Fibroblast of skin of right quadriceps (primary cell): ENCODE measurements at regions not wholly inside any gene's neighbourhood (a gene's known extent, or its start where the extent isn't known, plus 50 kb on each side); places are given as distances from the start of the nearest gene placed in this dataset.
A peak's percentile ranks its signal among the peaks of the same experiment; 100 is the strongest.

Experiments
- DNase-seq: peaks from one replicate; pipeline ENCODE4 v3.0.0-alpha.2; 2013

GRCh38 chr21:20721151-20721550, 277.1 kb upstream of the NCAM2 start:
- peak; percentile 11 for DNase-seq

- no peak for DNase-seq
Measured at GRCh38 chr21:20728691-20729090, 269.5 kb upstream of the NCAM2 start.

- DNase-seq, result peak; percentile 35
Measured at GRCh38 chr21:20729376-20729775, 268.8 kb upstream of the NCAM2 start.

DNA sequence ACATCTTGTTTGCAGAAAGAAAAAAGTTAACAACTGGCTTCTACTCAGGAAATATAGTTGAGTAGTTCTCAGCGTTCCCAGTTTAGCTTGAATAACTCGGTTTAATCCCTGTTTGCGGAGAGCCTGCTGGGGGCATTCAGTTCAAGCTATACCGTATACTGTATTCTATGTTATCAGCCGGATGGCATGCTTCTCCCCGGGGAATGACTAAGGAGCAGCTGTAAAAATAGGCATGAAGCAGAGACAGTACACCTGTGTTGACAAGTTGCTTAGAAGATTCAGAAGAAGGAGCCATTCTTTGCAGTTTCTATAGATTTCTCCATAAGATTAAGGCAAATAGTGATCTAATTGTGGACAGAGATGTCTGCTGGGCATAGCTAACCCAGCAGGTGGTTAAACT, 267.8 kb upstream of the NCAM2 start:
- no peak for DNase-seq

DNA sequence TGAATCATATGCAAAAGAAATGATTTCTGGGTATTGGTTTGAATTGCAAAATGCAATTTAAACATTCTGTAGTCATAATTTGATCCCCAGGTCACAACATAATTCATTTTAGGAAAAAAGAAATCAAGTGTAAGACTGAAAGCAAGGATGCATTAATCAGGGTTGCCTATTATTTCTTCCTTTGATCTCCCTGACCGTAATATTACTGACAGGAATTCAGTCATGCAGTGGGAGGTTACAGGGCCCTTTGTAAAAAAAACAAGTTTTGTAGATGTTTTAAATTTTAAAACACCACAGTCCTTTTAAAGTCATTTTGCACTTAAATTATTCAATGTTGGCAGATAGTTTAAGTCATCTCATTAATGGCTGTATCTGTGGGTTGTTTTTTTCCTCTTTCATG, 263.0 kb upstream of the NCAM2 start:
- DNase-seq, result no peak

DNA sequence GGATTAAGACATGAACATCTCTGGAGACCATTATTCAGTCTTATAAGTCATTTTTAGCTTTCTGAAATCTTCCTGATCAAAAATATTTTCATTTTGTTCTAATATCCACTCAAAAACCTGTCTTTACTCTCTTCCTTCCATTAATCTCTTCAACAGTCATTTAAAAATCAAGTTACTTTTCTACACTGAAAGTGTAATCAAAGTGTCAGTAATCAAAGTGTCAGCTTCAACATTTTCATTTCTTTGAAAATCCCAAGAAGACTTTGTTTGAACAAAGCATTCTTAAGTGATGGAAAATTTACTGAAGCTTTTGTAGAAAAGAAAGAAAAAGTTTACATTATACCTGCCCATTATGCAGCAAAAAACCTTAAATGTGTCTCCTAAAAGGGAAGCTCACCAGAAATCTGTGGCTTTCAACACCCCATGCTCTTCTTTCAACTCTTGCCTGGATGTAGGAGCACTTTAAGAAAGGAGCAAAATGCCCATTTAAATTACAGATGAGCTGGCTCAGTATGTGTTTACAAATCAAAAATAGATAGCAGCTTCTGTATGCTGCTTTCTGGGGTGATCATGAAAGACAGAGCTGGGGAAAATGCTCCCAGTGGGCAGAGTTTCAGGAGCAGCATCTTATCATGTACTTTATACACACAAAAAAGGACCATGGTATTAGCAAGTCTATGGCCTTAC, 260.8 kb upstream of the NCAM2 start:
- no peak for DNase-seq

GRCh38 chr21:20739421-20739820, 258.8 kb upstream of the NCAM2 start:
- DNase-seq, result no peak

- no peak for DNase-seq
Measured at GRCh38 chr21:20741445-20741844, 256.8 kb upstream of the NCAM2 start.

- no peak for DNase-seq
Measured at GRCh38 chr21:20760221-20760620, 238.0 kb upstream of the NCAM2 start.

DNA sequence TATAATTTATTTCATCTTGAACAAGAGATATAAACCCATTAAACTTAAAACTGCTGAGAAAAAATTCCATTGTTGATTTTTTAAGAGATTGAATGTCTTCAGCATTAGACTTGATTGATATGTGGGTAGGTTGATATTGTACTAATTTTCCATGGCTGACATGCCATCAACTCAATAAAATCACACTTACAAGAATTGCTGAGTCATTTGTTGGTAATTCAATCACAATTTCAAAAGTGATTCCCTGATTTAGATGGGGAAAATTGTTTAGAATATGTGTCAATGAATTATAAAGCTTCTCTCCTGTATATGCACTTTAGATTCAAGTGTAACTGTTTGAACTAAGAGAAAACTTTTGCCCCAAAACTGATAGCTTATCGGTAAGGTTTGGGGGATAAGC, 223.5 kb upstream of the NCAM2 start:
- DNase-seq, result no peak

GRCh38 chr21:20779321-20779720, 218.9 kb upstream of the NCAM2 start:
- no peak for DNase-seq

GRCh38 chr21:20783611-20784010, 214.6 kb upstream of the NCAM2 start:
- peak; percentile 16 for DNase-seq

- DNase-seq, result peak; percentile 68
Measured at GRCh38 chr21:20789729-20790500, 208.3 kb upstream of the NCAM2 start.

- peak; percentile 1 for DNase-seq
Measured at GRCh38 chr21:20800106-20800505, 198.1 kb upstream of the NCAM2 start.

- DNase-seq, result no peak
Measured at GRCh38 chr21:20802201-20802600, 196.0 kb upstream of the NCAM2 start.

DNA sequence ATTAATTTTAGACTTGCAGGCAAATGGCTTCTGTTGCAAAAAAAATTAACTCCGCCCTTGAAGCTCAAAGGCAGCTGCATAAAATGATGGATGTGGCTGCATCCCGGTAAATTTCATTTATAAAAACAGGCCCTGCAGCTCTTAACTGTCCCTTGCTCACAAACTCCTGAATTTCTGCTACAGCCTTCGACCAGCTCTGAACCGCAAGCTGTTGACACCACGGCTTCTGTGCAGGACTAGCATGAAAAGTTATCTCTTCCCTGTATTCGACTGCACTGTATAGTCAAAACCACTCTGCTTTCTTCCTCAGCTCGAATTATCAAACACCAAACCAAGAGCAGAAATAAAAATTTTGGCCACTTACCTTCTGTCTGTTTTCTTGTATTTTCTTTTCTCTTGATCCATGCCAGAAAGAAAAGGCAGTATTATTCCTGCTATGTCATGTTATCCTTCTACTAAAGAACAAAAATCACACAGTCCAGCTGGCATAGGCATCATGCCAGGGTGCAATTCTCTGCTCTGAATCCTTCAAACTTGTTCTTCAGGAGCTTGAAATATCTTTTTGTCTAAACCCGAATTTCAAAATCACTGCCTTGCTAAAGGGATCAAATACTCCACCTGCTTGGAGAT, 195.5 kb upstream of the NCAM2 start:
- DNase-seq, result no peak

GRCh38 chr21:20811702-20812101, 186.5 kb upstream of the NCAM2 start:
- DNase-seq, result no peak

DNA sequence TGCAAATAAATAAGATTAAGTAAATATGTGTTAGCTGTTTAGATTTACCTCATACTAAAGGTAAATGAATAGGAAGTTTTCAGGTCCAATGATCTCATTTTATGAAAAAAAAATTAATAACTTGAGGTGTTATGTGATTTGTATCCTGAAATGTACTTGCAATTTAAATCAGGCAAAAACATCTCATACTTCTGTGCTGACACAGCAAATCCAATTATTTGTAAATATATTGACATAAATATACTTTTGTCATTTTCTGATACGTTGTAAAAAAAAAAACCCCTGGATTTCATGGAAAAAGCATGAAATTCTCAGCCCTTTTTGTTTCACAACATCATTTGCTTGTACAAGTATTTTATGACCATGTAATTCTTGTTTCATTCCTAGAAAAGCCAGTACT, 184.1 kb upstream of the NCAM2 start:
- DNase-seq, result no peak

- peak; percentile 0 for DNase-seq
Measured at GRCh38 chr21:20822666-20823065, 175.5 kb upstream of the NCAM2 start.

DNA sequence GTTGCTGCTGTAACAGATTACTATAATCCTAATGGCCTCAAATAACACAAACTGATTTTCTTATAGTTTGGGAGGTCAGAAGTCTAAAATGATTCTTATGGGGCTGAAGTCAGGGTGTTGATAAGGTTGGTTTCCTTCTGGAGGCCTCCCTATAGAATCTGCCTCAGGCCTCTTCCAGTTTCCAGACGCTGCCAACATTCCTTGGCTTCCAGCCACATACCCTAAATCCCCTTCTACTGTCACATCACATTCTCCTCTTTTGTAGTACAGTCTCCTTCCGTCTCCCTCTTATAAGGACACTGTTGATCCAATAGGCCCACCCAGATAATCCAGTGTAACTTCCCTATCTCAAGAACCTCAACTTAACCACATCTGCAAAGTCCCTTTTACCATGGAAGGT, 145.3 kb upstream of the NCAM2 start:
- DNase-seq, result peak; percentile 20

DNA sequence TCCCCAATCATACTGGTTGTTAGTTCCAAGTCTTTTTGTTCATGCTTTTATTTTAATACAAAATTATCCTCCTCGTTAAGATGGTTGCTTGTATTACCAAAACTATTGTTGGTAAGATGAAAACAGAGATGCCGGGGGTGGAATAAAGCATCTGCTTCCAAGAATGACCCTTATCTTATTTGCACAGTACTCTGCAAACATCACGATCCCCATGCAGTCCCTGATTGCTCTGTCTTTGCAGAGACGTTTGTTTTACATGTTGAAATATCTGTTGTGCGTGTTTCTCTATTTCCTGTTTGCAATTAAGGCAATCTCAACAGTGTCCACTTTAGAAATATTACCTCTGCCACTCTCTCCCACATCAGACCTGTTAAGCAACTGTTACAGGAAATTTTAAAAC, 141.3 kb upstream of the NCAM2 start:
- no peak for DNase-seq

- no peak for DNase-seq
Measured at GRCh38 chr21:20874202-20874601, 124.0 kb upstream of the NCAM2 start.

DNA sequence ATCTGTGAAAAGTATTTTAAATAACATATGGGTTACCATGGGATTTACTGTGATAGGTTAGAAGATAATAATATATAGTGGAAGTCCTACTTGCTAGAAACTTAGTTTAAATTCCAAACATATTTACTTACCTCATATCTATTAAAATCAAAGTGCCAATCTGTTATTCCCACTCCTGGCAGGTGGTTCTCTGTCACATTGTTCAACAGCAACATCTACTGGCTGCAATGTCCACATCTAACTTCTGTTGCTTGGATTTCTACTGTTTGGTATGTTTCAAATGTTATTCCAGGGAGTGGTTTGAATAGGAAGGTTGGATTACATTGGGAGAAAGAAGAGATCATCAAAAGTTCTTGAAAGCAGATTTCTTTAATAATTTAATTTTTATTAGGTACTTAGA, 122.5 kb upstream of the NCAM2 start:
- no peak for DNase-seq

DNA sequence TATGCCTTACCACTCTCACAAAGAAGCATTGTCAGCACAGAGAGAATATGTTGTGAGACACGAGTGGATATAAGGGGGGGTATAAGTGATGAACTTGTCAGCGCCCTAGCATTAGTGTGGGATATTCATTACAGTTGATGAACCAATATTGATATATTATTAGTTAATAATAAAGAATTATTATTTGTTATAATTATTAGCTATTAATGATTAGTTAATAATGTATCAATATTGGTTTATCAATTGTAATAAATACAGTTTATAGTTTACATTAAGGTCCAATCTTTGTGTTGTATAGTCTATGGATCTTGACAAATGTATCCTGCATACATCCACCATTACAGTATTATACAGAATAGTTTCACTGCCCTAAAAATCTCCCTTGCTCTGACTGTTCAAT, 120.2 kb upstream of the NCAM2 start:
- DNase-seq, result no peak
